ENCODE measurements at regions not wholly inside any gene's neighbourhood (a gene's known extent, or its start where the extent isn't known, plus 50 kb on each side); places are given as distances from the start of the nearest gene placed in this dataset.

- Mint-ChIP-seq H3K27me3 (ENCODE audit: insufficient read depth, low read depth, poor library complexity) (peaks cover 9% of the 10 kb centered on the region), H3K4me3 (no peak overlapping the region), H3K36me3 (ENCODE audit: low read depth) (peaks cover 22% of the 10 kb centered on the region; the same call in 2 of the 3 replicates), H3K9me3 (peaks cover 28% of the 10 kb centered on the region; the same call in 2 of the 3 replicates), H3K27ac (no peak overlapping the region), H3K4me1 (peaks cover 27% of the 10 kb centered on the region)
- Histone ChIP-seq H2AFZ (peak overlapping the region; percentile 59; the same call in 1 of the 2 replicates), H3K36me3 (ENCODE audit: insufficient read depth) (peaks cover 8% of the 10 kb centered on the region; the same call in 1 of the 2 replicates), H3K4me3 (no peak overlapping the region), H3K27me3 (ENCODE audit: insufficient read depth) (no peaks in the 10 kb centered on the region), H3K4me1 (ENCODE audit: insufficient read depth) (peaks cover 23% of the 10 kb centered on the region), H3F3A (replicated peaks; ENCODE audit: low read depth) (no peaks in the 10 kb centered on the region; the same call in 1 of the 2 replicates), H4K20me1 (replicated peaks; ENCODE audit: insufficient read depth) (no peaks in the 10 kb centered on the region), H3K4me2 (no peak overlapping the region), H3K27ac (ENCODE audit: low read depth) (no peak overlapping the region), H3K9me2 (ENCODE audit: insufficient read depth) (no peaks in the 10 kb centered on the region; the same call in 1 of the 2 replicates), H3K79me2 (replicated peaks; ENCODE audit: insufficient read depth) (no peaks in the 10 kb centered on the region)
- no peak for DNase-seq (ENCODE audit: low spot score)
- no peak for ATAC-seq
- TF ChIP-seq EZH2 (IDR thresholded peaks at IDR 0.05; ENCODE audit: low read depth, unreplicated experiment) (no peak), EZH2phosphoT487 (IDR thresholded peaks at IDR 0.05; ENCODE audit: unreplicated experiment) (no peak), CREB1 (CRISPR knock-in tag; IDR thresholded peaks at IDR 0.05; ENCODE audit: low read depth) (no peak), ZNF462 (CRISPR knock-in tag; IDR thresholded peaks at IDR 0.05) (no peak), CTCF (conservative IDR thresholded peaks at IDR 0.05; ENCODE audit: low read depth in 2 of 2) (no peak), ETS1 (IDR thresholded peaks at IDR 0.05) (no peak), POLR2AphosphoS5 (IDR thresholded peaks at IDR 0.05; ENCODE audit: low read depth) (no peak), ZNF114 (CRISPR knock-in tag; IDR thresholded peaks at IDR 0.05) (no peak), JUNB (IDR thresholded peaks at IDR 0.05; ENCODE audit: unreplicated experiment) (no peak), ZNF331 (CRISPR knock-in tag; IDR thresholded peaks at IDR 0.05; ENCODE audit: low read depth) (no peak), STAT1 (IDR thresholded peaks at IDR 0.05; ENCODE audit: unreplicated experiment) (no peak), NANOG (IDR thresholded peaks at IDR 0.05; ENCODE audit: borderline replicate concordance) (no peak), REST (IDR thresholded peaks at IDR 0.05; ENCODE audit: unreplicated experiment) (no peak)
Measured at GRCh38 chr13:44075113-44075512, 195.4 kb downstream of the LACC1 start.
